Astrocyte of the spinal cord (primary cell): ENCODE measurements at regions not wholly inside any gene's neighbourhood (a gene's known extent, or its start where the extent isn't known, plus 50 kb on each side); places are given as distances from the start of the nearest gene placed in this dataset.

Experiments used
- DNase-seq: peaks from one replicate; pipeline ENCODE4 v3.0.0; 2011; ENCODE audit warnings: low read depth, low spot score
- H3K4me3 ChIP-seq: 2 replicates; pipeline ENCODE4 v1.5.1; 2011; ENCODE audit warnings: low read depth, mild to moderate bottlenecking, low read length, moderate library complexity
- CTCF ChIP-seq: IDR thresholded peaks from 2 replicates; pipeline ENCODE4 v1.5.1; 2012; ENCODE audit warnings: low read depth, mild to moderate bottlenecking, low read length, inconsistent platforms
- in situ Hi-C: cut with HindIII; loops from 2 replicates; pipeline ENCODE4 v1.10.0; 2017; ENCODE audit warnings: low sequenced_read_pairs

GRCh38 chr5:29853711-29854220 lies 1339.7 kb upstream of the CDH6 start:
- in situ Hi-C loops, result no loop called here
- no peak for DNase-seq
- no peak for TF ChIP-seq CTCF
- no peak overlapping the region for H3K4me3 ChIP-seq

DNA sequence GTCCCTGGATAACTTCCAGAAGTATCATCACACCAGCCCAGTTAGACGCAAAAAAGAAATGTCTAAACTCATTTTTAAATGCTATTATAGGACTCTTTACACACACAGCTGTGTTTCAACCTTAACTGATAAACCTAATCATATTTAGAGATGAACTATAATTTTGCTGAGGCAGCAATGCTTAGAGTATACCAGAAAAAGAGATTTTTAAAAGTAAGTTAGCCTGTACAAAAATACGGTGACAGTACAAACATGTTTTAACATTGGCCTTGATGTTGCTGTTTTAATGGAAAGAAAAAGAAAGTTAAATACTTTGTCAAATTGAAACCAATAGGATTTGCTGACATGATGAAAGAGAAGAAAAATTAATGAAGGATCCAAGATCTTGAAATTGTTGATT lies 1341.2 kb upstream of the CDH6 start:
- in situ Hi-C loops, result no loop called here
- no peak overlapping the region for H3K4me3 ChIP-seq
- DNase-seq, result no peak
- no peak for TF ChIP-seq CTCF

- in situ Hi-C loops, result no loop called here
- no peak for TF ChIP-seq CTCF
- no peak overlapping the region for H3K4me3 ChIP-seq
- DNase-seq, result no peak
Measured at GRCh38 chr5:29845206-29845605, 1348.3 kb upstream of the CDH6 start.

DNA sequence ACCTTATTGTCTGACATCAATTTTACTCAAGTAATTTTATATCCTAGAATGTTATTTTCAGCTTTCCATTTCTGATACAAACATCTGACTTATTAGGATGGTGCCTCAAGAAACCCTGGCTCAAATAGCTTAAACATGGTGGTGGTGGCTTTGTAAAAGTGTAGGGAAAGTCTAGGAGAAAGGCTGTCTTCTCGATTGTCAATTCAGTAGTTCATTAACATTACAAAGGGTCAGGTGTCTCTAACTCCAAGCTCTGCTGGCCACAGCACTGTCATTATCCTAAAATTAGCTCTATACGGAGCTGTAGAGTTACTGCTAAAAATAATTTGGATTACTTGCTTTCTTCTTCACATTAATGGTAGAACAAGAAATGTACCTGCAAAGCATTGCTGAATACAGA lies 1360.1 kb upstream of the CDH6 start:
- DNase-seq, result no peak
- in situ Hi-C loops, result no loop called here
- no peak for TF ChIP-seq CTCF

DNA sequence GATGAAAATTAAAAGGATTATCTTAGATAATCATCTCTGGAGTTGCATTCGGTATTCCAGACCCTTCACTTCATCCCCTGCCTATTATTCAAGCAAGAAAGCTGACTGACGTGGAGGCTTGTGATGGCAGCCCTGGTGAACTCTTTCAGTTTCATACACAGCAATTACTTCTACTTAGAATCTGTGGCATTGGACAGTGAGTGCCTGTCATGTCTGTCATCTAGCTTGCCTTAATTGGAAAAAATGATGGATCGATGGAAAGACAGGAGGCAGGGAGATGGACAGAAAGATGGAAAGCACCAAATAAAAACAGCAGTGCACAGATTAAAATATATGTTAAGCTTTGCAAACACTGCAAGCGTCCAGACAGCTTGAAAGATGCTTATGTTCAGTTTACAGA lies 1371.0 kb upstream of the CDH6 start:
- no peak for TF ChIP-seq CTCF
- DNase-seq, result no peak
- no peak overlapping the region for H3K4me3 ChIP-seq
- in situ Hi-C loops, result no loop called here

More for the DNA sequence above, 1360.1 kb upstream of the CDH6 start:
- no peak overlapping the region for H3K4me3 ChIP-seq

- in situ Hi-C loops, result no loop called here
- TF ChIP-seq CTCF, result no peak
- no peak for DNase-seq
- H3K4me3 ChIP-seq, result no peak overlapping the region
Measured at GRCh38 chr5:29811914-29812679, 1381.4 kb upstream of the CDH6 start.

DNA sequence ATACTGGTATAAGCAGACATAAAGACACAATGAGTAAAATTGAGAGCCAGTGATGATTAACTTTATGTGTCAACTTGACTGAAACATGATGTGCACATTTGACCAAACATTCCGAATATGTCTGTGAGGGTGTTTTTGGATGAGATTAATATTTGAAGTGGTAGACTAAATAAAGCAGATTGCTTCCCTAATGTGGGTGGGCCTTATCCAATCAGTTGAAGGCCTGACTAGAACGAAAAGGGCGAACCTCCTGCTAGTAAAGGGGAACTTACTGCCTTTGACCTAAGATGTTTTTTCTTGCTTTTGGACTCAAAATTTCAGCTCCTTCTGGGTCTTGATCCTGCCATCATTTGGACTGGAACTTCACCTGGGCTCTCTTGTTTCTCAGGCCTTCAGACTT lies 1387.7 kb upstream of the CDH6 start:
- no peak overlapping the region for H3K4me3 ChIP-seq
- DNase-seq, result no peak
- no peak for TF ChIP-seq CTCF
- in situ Hi-C loops, result no loop called here
